Psoas muscle (tissue), 7 donors: ENCODE measurements at regions not wholly inside any gene's neighbourhood (a gene's known extent, or its start where the extent isn't known, plus 50 kb on each side); places are given as distances from the start of the nearest gene placed in this dataset.

Experiments
- ATAC-seq, 4 donors: fragments of 200-7000 bp; cut with Tn5 transposase; one replicate each; pipeline ENCODE4 v1.9.1; 2020; ENCODE audit warnings: moderate library complexity in 3 of 4, mild to moderate bottlenecking in 2 of 4
- DNase-seq, 2 donors: peaks; one replicate each; pipeline ENCODE4 v3.0.0-alpha.2; 2020
- H3K27ac ChIP-seq: fragments of 200-600 bp; one replicate; pipeline ENCODE4 v1.8.0; 2022
- H3K27me3 ChIP-seq, 3 donors: fragments of 200-600 bp in 1 of 3; one replicate each; pipeline versions ENCODE4 v1.6.1 to v1.8.0; 2013 to 2022; ENCODE audit warnings: low read length in 2 of 3, mild to moderate bottlenecking in 2 of 3, moderate library complexity in 1 of 3; ENCODE audit not compliant: insufficient read depth in 3 of 3
- H3K36me3 ChIP-seq, 2 donors: fragments of 200-600 bp in 1 of 2; one replicate each; pipeline versions ENCODE4 v1.6.1 to v1.8.0; 2013 to 2022; ENCODE audit warnings: low read depth in 1 of 2, mild to moderate bottlenecking in 1 of 2, moderate library complexity in 1 of 2; ENCODE audit not compliant: insufficient read depth in 1 of 2
- H3K4me1 ChIP-seq: fragments of 200-600 bp; one replicate; pipeline ENCODE4 v1.8.0; 2022
- H3K4me3 ChIP-seq: fragments of 200-600 bp; one replicate; pipeline ENCODE4 v1.8.0; 2022; ENCODE audit warnings: mild to moderate bottlenecking
- H3K9me3 ChIP-seq: fragments of 200-600 bp; one replicate; pipeline ENCODE4 v1.8.0; 2022
- WGBS, 3 donors: extraction: QIAGEN DNeasy Blood & Tissue Kit; methylation state at CpG; one replicate each; pipeline versions ENCODE4 v1.1.6 to v1.1.7; 2013; 5-methylcytosine and 5-hydroxymethylcytosine counted together
- intact Hi-C, 2 donors: fragments of 100-400 bp; cut with DNase I; formaldehyde crosslinking; loops; one replicate each; pipeline versions ENCODE4 v1.11.0 to v1.14.2; 2022
- TF ChIP-seq, protein P1 (sequence below): fragments of 200-600 bp; IDR thresholded peaks from one replicate; pipeline ENCODE4 v1.8.0; 2022; ENCODE audit warnings: antibody characterized with exemption
- donor health status: healthy with polysubstance abuse.
- donor health status: DM: no; HTN: no; CAD: no; lungs with moderate emphysema.
- donor health status: Bipolar disorder and iron deficiency.
- donor health status: healthy.
- donor health status: DM: yes; HTN: yes; CAD: no.
- donor health status: DM: no; HTN: no; CAD: no.
- donor health status: DM: yes; HTN: yes; CAD: no.

GRCh38 chr14:85824526-85824925, 294.6 kb downstream of the FLRT2 start:
- no peak for ATAC-seq

DNA sequence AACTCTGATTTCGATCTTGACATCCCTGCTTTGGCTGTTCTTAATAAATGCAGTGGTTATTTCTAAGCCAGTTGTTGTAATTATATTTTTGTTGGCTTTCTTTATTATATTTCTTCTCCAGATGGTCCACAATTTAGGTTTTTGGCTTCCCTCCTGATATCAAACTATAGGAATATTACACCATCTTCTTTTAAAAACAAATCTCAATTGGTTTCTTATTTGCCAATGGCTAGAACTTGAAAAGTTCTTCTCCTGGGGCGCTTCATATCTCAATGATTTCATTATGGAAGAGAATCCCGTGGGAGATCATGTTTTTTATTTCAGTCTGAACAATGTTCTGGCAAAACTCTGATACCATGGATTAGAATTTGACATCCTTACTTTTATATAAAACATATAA, 292.3 kb downstream of the FLRT2 start:
- no peaks in the 10 kb centered on the region for H3K27me3 ChIP-seq
- H3K36me3 ChIP-seq, result no peaks in the 10 kb centered on the region
- H3K9me3 ChIP-seq, result no peaks in the 10 kb centered on the region
- DNase-seq (no peak), ATAC-seq (no peak)
- H3K27ac ChIP-seq, result no peak overlapping the region
- no peak overlapping the region for H3K4me3 ChIP-seq
- H3K4me1 ChIP-seq, result no peaks in the 10 kb centered on the region
- TF ChIP-seq, protein P1, sequence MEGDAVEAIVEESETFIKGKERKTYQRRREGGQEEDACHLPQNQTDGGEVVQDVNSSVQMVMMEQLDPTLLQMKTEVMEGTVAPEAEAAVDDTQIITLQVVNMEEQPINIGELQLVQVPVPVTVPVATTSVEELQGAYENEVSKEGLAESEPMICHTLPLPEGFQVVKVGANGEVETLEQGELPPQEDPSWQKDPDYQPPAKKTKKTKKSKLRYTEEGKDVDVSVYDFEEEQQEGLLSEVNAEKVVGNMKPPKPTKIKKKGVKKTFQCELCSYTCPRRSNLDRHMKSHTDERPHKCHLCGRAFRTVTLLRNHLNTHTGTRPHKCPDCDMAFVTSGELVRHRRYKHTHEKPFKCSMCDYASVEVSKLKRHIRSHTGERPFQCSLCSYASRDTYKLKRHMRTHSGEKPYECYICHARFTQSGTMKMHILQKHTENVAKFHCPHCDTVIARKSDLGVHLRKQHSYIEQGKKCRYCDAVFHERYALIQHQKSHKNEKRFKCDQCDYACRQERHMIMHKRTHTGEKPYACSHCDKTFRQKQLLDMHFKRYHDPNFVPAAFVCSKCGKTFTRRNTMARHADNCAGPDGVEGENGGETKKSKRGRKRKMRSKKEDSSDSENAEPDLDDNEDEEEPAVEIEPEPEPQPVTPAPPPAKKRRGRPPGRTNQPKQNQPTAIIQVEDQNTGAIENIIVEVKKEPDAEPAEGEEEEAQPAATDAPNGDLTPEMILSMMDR, result no peak
- WGBS, 3 donors, result 72 to 81% (median 74%) methylated on average over 3 of the region's 3 CpGs
- intact Hi-C loops, result no loop called here

More at GRCh38 chr14:85824526-85824925, 294.6 kb downstream of the FLRT2 start:
- Histone ChIP-seq H3K4me3 (no peak overlapping the region), H3K27me3 (no peaks in the 10 kb centered on the region), H3K4me1 (no peaks in the 10 kb centered on the region), H3K9me3 (no peaks in the 10 kb centered on the region), H3K36me3 (no peaks in the 10 kb centered on the region), H3K27ac (no peak overlapping the region)
- intact Hi-C loops, result no loop called here
- WGBS, 3 donors, result 69 to 93% (median 90%) methylated on average over 1 of the region's 1 CpG
- TF ChIP-seq, protein P1, result no peak
- DNase-seq, result no peak

- DNase-seq, result no peak
- 41 to 71% (median 60%) methylated on average over 1 of the region's 1 CpG for whole genome bisulfite sequencing, 3 donors
- intact Hi-C loops, result no loop called here
Measured at GRCh38 chr14:85817430-85817829, 287.5 kb downstream of the FLRT2 start.

DNA sequence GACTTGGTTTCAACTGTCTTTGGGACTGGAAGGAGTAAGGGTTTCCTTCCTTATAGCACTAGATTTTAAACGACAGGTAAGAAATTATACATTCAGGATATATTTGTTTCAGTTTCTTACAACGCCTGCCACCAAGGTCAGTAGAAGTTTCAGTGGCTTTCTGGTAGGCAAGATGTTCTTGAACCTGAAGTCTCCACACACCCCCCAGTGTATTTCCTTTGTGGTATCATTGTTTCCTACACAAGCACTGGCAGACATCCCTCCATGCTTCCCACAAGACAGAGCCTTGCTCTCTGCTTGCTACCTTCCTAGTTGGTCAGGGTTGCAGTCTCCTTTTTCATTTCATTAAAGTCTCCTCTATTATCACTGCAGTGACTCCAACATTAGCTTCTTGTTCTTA, 283.1 kb downstream of the FLRT2 start:
- ATAC-seq (no peak), DNase-seq (no peak)
- intact Hi-C loops, result no loop called here
- TF ChIP-seq, protein P1, result no peak
- whole genome bisulfite sequencing, 3 donors, result 73 to 83% (median 76%) methylated on average over 2 of the region's 2 CpGs
- H3K27ac ChIP-seq, result no peak overlapping the region
- H3K4me3 ChIP-seq, result no peak overlapping the region
- H3K27me3 ChIP-seq, result no peaks in the 10 kb centered on the region
- no peaks in the 10 kb centered on the region for H3K4me1 ChIP-seq
- H3K36me3 ChIP-seq, result no peaks in the 10 kb centered on the region
- H3K9me3 ChIP-seq, result no peaks in the 10 kb centered on the region

More at GRCh38 chr14:85817430-85817829, 287.5 kb downstream of the FLRT2 start:
- Histone ChIP-seq H3K36me3 (no peaks in the 10 kb centered on the region), H3K27ac (no peak overlapping the region), H3K4me3 (no peak overlapping the region), H3K4me1 (no peaks in the 10 kb centered on the region), H3K27me3 (no peaks in the 10 kb centered on the region), H3K9me3 (no peaks in the 10 kb centered on the region)
- peak in 1 of 4 donors; percentile 58 for ATAC-seq
- TF ChIP-seq, protein P1, result no peak

DNA sequence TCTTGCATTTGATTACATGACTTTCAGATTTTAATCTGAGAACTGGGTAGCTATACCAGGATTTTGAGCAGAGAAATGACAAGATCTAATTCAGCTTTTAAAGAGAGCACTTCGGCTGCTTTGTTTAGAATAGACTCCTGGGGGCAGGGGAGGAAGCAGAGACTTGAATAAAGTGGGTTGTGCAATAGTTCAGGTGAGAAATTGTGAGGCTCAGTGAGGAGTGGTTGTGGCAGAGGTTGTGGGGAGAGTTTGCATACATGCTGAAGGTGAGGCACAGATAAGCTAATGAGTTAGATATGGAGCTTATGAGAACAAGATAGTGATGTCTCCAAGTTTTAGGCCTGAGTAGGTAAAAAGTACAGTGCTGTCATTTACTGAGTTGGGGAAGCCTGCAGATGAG, 281.4 kb downstream of the FLRT2 start:
- intact Hi-C loops, result no loop called here
- DNase-seq, result no peak
- Histone ChIP-seq H3K9me3 (no peaks in the 10 kb centered on the region), H3K36me3 (no peaks in the 10 kb centered on the region), H3K4me3 (no peak overlapping the region), H3K27ac (no peak overlapping the region), H3K27me3 (no peaks in the 10 kb centered on the region), H3K4me1 (no peaks in the 10 kb centered on the region)
- 62 to 74% (median 68%) methylated on average over 1 of the region's 1 CpG for WGBS, 3 donors
- TF ChIP-seq, protein P1, result no peak
- no peak for ATAC-seq
